Mucosa of gallbladder (tissue), 1 donor: ENCODE measurements at regions not wholly inside any gene's neighbourhood (a gene's known extent, or its start where the extent isn't known, plus 50 kb on each side); places are given as distances from the start of the nearest gene placed in this dataset.

ENCODE experiments used
- DNase-seq: peaks from one replicate; pipeline ENCODE4 v3.0.0-alpha.2; 2020; ENCODE audit warnings: low spot score
- donor health status: DM: no; HTN: no; CAD: no.

DNA sequence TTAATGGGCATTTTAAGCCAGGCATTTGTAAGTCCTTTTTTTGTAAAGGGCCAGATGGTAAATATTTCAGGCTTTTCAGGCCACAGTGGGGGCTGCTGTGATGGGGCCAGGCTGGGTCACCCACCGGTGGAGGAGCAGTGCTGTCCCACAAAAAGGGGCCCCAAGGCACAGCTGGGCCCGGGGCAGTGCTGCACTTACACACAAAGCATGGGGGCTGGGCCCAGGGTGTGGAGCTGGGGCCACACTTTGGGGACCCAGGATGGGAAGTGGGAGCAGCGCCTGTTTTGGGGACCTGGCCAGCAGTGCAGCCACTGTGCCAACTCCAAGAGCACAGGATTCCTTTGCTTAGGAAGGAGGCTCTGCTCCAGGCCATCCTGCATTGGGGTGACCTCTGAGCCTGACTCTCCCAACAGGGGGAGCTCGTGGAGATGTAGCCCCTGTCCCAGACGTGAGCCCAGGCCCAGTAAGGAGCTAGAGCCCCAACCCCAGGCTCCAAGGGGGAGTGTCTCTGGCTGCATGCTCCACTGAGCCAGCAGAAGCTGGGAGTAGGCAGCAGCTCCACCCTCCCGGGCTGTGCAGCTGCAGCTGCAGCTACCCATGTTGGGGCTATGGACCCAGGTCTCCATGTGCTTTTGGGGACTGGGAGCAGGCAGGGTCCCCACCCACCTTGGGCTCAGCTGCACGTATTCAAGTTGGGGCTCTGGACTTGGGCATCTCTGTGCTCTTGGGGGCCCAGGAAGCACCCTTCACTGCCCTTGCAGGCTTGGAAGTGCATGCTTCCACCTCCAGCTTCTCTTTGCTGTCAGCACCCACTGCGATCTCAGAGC is 1036.5 kb upstream of the CNTNAP5 start:
- DNase-seq, result no peak

DNA sequence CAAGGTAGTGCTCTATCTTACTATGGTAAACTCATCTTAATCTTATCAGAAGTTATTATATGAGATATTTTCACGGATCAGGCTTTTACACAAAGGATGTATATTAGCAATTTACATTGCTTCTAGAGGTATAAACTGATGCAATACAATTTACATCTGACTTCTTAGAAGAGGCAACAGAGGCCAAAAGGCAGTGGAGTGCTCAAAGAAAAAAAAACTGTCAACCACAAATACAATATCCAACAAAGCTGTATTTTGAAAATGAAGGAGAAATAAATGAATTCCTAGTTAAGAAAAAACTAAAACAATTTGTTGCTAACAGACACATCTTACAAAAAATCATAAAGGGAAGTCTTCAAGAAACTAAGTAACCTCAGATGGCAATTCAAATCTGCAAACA is 1031.5 kb upstream of the CNTNAP5 start:
- no peak for DNase-seq

DNA sequence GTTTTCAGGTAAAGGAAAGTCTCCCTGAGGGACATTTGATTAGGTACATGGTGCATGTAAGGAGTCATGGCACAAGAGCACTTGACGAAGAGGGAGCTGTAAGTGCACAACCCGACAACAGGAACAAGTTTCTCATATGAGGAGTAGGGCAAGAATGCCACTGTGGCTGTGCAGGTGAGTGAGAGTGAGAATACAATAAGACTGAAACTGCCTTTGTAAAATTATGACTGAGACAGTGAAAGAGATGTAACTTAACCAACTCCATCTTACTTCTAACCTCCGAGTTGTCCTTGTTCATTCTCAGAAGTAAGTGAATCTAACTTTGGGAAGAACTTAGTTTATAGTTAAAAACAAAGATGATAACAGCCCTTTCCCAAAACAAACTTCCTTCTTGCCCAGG is 1025.8 kb upstream of the CNTNAP5 start:
- no peak for DNase-seq

DNA sequence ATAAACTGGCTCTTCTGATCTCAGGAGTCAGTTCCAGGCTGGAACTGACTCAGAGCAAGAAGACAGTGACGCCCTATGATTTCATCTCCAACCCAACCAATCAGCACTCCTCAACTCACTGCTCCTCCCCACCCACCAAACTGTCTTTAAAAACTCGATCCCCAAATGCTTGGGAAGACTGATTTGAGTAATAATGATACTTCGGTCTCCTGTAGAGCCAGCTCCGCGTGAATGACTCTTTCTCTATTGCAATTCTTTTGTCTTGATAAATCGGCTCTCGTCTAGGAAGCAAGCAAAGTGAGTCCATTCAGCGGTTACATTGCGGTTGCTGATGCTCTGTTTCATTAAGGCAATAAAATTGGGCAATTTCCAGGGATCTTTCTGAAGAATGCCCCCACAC is 1025.3 kb upstream of the CNTNAP5 start:
- no peak for DNase-seq

DNA sequence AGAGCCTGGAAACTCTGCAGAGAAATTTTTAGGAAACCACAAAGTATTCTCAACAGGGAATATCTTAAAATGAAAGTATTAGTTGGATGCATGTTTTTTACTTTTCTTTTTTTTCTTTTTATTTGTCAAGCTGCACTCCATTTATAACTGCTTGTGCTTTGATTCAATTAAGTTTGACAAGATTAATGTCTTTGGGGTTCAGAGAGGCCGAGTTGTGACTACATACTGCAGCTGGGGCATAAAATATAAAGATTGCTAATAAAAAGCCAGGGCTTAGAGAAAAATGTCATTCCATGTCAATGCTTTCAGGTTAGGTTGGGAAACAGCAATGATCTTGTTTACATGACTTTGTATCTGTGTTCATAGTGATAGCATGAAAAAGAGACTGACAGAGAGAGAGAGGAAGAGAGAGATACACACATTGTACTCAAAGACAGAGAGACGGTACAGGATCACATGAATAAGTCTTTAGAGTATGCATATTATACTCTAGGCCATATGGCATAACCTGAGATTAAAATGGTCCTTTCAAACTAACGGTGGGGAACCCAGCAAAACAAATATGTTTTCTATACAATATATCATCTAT is 1022.3 kb upstream of the CNTNAP5 start:
- DNase-seq, result no peak

DNA sequence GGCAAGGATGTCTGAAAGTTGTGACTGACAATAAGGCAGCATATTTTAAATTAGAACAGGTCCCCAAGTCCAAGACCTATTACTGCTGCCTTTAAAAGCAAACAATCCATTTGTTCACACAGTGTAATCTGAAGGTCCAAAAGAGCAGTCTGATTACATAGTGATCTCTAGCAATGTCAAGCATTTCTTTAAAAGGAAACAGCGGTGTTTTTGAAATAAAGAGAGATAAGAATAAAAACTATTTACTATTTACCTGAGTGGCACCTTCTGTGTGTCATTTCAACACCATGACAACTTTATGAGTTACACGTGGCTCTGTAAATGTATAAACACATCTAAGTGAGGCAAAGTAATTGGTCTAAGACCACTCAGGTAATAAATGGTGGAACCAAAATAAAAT is 1009.9 kb upstream of the CNTNAP5 start:
- DNase-seq, result no peak

DNA sequence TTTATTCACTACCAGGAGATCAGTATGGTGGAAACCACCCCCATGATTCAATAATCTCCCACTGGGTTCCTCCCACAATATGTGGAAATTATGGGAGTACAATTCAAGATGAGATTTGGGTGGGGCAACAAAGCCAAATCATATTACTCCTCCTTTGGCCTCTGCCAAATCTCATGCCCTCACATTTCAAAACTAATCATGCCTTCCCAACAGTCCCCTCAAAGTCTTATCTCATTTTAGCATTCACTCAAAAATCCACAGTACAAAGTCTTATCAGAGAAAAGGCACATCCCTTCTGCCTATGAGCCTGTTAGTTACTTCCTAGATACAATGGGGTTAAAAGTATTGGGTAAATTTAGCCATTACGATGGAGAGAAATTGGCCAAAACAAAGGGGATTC is 989.5 kb upstream of the CNTNAP5 start:
- DNase-seq, result no peak

DNA sequence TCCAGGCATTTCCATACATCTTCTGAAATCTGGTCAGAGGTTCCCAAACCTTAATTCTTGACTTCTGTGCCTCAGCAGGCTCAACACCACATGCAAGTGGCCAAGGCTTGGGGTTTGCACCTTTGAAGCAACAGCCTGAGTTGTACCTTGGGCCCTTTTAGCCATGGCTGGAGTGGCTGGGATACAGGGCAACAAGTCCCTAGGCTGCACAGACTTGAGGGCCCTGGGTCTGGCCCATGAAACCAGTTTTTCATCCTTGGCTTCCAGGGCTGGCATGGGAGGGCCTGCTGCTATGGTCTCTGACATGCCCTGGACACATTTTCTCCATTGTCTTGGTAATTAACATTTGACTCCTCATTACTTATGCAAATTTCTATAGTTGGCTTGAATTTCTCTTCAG is 988.8 kb upstream of the CNTNAP5 start:
- no peak for DNase-seq

DNA sequence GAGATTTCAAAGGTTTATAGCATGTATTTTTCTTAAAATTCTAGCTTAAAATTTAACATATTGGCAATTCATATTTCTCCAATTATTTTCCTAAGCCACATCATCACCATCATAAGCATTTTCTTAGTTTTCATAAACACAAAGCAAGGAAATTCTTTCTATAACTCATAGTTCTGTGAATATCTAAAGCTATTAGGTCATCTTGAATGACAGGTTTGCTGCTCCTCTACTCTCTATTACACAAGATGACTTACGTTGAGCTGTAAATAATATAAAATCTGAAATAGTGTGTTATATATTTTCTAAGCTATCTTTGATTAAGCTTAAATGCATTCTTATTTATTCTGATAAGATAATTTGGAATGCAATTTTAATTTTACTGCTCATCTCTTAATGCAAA is 984.6 kb upstream of the CNTNAP5 start:
- DNase-seq, result no peak

DNA sequence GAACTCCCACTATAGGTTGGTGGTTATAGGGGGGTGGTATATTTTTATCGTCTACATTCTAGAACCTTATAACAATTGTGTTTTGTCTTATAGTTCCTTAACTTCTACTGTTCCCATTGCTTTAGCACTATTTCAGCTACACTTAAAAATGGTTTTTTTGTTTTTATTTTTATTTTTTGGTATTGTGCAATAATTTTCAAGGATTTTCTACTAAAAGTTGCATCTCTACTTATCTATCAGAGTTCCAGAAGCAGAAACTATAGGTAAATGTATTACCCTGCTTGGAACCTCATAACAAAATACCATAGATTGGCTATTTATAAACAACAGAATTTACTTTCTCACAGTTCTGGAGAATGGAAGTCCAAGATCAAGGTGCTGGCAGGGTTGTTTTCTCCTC is 981.6 kb upstream of the CNTNAP5 start:
- no peak for DNase-seq

DNA sequence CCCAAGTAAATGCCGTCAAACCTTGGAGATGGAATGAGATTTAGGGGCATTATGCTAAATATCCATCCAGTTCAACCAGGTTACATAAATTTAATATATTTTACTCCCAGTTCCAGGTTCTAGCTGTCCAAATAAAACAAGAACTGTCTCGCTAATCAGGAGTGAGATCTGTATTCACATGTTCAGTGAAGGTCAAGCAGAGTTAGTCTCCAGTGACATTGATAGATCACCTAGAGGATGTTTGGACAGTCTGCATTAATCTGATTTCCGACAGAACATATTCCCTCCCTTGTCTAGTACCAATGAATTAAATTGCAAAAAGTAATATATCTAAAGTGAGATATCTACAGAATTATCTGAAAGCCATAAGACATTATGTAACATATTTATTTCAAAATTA is 979.4 kb upstream of the CNTNAP5 start:
- DNase-seq, result no peak

DNA sequence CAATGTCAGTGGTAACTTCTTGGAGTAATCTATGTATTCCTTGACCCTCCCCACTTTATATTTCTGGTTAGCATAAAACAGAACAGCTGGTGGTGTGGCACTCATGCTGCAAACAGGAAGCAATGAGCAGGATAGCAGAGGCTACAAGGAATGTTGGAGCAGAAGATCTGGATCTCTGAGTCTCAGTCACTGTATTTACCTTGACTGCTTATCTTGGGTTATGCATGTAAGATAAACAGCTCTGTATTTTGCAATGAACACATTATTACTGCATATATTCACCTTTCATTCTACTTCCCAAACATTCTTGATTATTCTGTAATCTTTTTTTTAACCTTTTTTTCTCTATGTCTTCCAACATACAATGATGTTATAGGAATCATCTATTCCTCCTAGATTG is 977.9 kb upstream of the CNTNAP5 start:
- DNase-seq, result no peak

DNA sequence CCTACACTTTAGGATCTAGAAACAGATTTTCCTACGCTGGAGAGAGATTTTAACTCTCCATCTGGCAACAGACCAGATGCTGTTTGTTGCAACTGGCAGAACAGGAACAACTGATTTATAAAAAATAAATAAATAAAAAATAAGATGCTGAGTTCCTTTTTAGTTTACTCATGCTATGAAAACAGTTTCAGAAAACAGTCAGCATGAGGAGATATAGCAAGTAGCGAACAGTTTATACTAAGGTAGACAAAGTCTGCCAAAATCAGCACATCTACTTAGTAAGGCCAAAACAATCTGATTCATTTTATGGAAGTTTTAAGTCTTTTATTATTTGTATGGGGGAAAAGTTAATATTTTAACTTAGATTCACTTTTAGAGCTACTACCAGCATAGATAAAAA is 974.0 kb upstream of the CNTNAP5 start:
- DNase-seq, result no peak

DNA sequence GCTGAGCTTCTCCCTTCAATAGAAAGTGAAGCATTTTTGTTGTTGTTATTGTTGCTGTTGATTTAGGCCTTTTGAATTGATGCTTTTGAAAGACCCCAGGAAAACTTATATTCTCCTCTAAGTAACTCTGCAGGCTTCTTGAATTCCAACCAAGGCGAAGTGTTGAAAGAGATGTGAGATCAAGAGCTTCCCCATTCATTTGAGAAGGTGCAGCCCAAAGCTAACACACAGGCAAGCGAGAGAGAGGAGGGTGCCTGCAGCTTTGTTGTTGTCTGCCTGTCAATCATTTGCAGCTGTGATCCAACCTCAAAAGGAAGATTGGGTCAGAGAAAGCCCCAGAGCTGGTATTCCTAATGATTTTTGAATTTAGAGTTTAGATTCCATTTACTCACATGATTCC is 963.6 kb upstream of the CNTNAP5 start:
- DNase-seq, result no peak

DNA sequence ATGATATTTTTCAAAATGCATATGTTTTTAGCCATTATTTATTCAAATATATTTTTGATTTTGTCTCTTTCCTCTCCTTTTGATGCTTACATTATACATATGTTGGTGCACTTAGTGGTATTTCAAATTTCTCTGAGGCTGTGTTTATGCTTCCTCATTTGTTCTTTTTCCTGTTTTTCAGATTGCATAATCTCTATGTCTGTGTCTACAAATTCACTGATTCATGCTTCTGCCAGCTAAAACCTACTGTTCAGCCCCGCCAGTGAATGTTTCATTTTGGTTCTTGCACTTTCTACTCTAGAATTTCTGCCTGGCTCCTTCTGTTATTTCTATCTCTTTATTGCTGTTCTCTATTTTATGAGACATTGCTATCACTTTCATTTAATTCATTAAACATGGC is 951.7 kb upstream of the CNTNAP5 start:
- no peak for DNase-seq

DNA sequence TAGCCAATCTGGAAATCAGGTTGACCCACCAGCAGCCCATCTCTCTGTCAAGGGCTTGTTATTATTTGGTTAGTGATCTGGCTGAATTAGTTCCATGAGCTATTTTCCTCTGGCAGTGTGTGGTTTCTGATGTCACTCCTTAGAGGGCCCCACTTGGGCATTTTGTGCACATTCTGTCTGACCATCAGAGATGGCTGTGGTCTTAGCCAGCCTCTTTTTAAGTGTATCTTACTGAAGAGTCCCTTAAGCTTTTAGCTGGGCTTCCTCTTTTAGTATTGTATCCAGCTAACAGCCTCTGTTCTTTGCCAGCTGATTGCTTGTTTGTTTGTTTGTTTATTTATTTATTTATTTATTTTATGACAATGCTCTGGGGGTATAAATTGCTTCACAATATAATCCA is 951.1 kb upstream of the CNTNAP5 start:
- DNase-seq, result no peak

DNA sequence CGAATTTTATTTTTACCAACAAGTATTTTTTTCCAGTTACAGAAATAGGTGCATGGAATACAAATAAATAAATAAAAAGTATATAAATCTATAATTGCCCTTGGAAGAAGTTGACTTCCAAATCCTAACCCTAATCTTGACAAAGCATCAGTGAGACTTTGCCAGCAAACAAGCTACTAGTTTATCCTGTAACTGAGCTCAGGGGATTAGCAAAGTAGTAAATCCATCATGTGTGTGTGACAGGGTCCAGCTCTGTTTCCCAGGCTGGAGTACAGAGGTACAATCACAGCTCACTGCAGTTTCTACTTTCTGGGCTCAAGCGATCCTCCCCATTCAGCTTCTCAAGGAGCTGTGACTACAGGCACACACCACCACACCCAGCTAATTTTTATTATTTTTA is 948.0 kb upstream of the CNTNAP5 start:
- no peak for DNase-seq

DNA sequence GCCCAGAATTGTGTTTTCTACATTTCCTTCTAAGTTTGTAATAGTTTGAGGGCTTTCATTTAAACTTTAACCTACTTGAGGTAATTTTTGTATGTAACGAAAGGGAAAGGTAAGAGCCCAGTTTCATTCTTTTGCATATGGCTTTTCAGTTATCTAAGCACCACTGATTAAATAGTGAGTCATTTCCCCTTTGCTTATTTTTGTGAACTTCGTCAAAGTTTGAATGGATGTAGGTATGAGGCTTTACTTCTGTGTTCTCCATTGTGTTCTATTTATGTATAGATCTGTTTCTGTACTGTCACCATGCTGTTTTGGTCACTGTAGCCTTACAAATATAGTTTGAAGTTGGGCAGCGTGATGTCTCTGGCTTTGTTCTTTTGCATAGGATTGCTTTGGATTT is 944.8 kb upstream of the CNTNAP5 start:
- no peak for DNase-seq

DNA sequence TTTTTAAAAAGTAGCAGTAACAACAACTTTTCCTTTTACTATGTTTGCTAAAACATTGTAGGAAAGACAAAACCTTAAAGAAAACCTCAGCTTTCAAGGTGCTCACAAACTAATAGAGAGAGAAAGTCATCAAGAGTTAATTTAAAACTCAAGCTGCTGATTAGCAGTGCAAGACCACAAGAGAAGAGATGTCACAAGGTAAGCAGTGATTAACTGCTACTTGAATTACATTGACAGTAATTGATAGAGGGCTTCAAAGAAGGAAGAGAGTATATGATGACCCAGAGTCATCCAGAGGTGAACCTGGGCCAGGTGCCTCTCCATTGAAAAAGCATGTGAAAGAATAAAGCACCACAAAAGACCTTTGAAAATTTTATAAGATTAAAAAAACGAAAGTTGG is 939.6 kb upstream of the CNTNAP5 start:
- no peak for DNase-seq

DNA sequence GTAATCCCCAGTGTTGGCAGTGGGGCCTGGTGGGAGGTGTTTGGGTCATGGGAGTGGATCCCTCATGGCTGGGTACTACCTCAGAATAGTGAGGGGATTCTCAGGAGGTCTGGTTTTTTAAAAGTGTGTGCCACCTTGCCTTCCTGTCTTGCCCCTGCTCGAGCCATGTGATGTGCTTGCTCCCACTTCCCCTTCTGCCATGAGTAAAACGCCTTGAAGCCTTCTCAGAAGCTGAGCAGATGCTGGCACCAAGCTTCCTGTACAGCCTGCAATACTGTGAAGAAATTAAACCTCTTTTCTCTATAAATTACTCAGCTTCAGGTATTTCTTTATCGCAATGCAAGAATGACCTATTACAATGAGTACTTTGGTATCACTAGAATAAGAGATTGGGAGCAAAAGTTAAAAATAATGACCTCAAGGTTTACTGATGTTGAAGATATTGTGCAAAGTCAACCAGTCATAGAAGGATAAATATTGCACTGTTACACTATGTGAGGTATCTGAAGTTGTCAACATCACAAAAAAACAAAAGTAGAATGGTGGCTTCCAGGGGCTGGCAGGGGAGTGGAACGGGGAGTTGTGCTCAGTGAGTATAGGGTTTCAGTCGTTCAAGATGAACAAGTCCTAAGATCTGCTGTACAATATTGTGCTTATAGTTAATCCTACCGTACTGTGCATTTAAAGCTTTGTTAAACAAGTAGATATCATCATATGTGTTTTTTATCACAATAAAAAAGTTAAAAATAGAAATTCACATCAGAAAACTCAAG is 938.3 kb upstream of the CNTNAP5 start:
- DNase-seq, result no peak

DNA sequence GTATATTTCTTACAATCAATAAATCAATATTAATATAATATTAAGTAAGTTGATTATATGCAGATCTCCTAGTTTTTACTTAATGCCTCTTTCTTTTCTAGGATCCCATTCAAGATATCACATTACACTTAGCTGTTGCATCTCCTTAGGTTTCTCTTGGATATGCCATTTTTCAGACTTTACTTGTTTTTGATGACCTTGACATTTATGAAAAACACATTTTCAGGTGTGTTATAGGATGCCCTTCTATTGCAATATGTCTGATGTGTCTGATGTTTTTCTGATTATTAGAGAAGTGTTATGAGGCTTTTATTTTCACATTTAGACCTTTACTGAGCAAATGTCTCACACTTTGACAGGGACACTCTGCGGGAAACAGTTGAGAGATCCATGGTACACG is 933.6 kb upstream of the CNTNAP5 start:
- no peak for DNase-seq

DNA sequence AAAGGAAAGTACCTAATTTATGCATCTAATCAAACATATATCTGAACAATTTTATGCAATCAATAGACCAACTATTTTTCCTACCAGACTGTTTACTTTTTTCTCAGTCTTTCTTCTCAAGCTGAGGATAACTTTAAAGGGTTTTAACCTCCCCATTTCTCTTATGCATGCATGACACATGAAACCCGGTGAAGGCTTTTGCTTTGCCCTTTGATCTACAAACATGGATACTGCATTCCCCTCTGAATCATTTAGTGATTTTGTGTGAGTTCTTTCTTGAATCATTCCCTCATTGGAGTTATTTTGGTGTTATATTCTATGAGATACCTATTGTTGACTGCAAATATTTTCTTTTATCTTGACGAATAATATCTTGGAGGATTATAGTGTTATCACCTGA is 931.9 kb upstream of the CNTNAP5 start:
- no peak for DNase-seq

DNA sequence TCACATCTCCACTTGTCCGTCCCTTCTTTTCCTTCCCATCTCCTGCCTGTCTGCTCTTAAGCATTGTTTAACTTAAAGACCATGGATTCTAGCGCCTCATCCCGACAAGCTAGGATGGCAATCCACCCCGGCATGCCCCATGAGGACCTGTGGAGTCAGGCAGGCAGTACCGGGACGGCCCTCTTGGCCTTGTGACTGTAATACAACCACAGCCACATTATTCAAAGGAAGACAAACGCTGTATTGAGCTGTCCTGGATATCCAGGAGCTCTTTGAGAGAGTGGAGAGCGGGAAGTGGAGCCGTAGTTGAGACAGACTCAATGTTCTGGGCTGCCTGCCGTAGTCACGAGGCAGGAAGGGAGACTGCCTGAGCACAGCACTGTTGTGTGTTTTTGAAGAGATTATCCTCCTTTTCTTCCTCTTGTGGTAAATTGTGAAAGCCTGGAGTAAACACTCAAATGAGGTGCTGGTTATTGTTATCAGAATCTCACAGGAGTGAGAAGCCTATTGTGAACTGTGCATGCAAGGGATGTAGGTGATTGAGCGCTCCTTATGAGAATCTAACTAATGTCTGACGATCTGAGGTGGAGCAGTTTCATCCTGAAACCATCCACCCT is 929.8 kb upstream of the CNTNAP5 start:
- no peak for DNase-seq
